ENCODE measurements at regions not wholly inside any gene's neighbourhood (a gene's known extent, or its start where the extent isn't known, plus 50 kb on each side); places are given as distances from the start of the nearest gene placed in this dataset.

- no peak for TF ChIP-seq FOSL1 (IDR thresholded peaks at IDR 0.05; ENCODE audit: insufficient read depth, low read depth, low read length)
- TF ChIP-seq EZH2 (IDR thresholded peaks at IDR 0.05; ENCODE audit: low read depth, low read length, severe bottlenecking), result no peak
- TF ChIP-seq SP1 (IDR thresholded peaks at IDR 0.05; ENCODE audit: low read depth, low read length), result no peak
Observed at GRCh38 chr1:95308276-95309030, 74.4 kb downstream of the RWDD3 start.

Measured in H1 (cell line).